NCI-H187 (cell line): ENCODE measurements at regions not wholly inside any gene's neighbourhood (a gene's known extent, or its start where the extent isn't known, plus 50 kb on each side); places are given as distances from the start of the nearest gene placed in this dataset.

ENCODE experiments used
- DNase-seq, 2 experiments: peaks; one replicate each; lab custom pipeline; 2025; lab: John Stamatoyannopoulos, UW

DNA sequence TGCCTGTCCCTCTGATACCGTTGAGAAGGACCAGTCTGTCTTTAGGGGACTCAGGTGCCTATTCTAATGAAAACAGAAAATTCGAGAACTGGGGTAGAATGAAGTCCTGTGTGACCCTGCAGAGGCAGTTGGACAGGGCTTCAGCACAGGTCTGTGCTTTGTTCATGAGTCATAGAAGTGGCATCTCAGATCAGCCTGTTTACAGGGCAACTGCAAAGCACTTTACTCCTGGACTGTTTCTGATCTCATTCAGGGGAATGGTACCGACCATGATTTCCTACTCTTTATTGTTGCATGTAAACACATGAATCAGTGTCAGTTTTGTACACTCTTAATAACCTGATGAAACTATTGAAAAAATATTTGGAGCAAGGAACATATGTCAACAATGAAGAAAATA is 1517.0 kb downstream of the AACS start:
- no peak for DNase-seq

DNA sequence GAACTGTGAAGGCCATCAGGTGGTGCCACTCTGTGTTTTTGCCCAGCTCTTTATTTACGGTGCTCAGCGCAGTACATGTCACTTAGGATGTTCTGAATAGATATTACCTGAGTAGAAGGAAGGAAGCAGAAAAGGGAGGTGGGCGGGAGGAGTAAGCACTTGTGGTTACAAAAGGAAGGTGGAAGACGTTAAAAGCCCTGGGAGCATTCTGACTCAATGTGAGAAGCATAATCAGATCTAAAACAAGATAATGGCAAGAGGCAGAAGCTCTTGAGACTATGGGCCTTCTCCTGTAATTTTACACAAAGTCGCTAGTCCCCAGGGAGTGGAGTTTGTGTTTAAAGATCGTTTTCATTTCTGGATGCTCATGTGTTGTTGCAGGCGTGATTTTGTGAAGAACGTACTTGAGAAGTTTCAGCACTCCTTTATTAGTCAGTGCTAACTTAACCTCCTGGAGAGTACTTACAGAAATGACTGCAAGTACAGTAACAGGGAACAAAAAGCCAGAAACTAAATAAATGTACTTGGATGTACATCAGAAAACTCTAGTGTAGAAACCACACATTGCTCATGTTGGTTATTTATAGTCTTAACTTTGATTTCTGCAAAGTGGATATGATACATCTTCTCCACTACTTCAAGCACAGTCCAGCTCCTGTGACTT is 1523.5 kb downstream of the AACS start:
- no peak for DNase-seq

DNA sequence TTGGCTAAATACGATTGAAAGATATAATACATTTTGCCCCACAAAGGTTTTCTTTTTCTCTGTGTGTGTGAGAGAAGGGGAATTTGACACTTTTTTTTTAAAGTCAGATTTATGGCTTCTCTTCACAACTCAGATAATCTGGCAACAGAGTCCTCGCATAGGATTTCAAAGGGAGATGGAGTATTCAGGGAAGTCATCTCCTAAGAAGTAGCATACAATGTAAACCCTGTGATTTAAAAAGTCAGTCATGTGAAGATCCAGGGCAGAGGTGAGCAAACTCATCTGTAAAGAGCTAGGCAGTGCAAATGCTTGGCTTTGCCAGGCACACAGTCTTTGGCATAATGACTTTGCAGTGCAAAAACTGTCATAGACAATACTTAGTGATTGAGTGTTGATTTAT is 1526.3 kb downstream of the AACS start:
- DNase-seq: no peak

DNA sequence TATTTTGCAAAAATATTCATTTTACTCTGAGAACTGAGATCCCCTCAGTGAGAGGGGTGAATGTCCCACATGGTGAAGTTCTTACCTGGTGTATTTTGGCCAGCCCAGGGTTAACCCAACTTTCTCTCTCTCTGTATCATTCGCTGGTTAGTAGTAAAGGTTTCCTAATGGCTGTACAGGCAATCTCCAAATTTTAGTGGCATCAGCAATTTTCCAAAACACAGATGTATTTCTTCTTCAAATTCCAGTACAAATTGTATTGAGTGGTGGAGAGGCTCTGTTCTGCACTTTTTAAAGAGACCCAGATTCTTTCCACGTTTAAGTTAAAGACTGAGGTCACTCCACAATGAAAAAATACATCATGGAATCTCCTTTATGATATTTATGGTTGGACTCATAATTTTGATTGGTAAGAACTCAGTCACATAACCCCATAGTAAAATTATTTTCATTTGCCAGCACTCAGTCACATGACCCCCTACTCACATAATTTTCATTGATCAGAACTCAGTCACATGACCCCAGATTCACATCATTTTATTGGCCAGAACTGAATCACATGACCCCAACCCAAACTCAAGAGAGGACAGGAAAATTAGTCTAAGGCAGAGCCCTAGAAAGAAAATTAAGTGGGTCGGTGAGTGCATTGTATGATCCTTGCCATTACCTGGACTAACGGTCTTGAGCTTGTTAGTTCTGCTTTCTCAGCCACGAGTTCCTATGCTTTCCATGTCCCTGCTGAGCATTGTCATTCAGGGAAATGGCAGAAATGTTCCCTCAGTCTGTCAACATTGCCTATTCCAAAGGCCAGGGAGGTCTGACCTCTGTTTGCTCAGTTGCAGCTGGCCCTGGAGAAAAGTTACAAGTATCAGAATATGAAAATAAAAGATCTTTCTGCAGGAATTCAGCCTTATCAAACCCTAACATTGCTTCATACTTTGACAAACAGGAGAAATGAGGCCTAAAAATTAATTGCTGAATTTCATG is 1536.2 kb downstream of the AACS start:
- DNase-seq: no peak

DNA sequence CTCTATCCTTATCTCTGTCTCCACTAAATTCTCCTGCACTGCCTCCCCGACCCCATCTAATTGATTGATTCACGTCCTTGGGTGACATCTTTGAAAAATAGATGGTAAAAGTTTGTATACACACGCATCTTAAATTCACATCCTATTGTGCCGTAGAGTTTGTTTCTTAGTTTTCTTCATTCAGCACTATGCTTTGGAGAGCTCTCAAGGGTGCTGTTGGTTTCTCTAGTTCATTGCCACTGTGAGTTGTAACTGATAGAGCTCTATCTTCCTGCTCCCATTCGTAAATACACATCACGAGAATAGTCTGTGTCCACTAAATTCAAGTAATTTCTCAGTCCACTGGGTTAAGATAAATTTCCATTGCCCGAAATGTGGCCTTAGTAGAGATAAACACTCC is 1537.4 kb downstream of the AACS start:
- DNase-seq: no peak

DNA sequence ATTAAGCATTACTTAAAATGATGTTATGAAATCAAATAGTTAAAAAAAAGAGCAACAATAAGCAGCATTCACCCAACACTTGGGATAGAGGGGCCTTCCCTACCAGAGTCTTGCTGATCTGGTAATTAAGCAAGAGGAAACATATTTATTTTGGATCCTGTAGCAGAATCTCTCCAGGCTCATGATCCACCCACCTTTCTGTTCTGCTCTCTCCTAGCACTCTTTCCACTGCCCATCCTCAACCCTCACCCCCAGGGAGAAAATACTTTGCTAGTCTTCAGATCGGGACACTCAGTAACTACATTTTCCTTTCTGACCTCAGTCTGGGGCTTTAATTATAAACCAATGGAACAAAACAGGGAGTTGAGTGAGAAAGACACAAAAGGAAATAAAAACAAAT is 1541.9 kb downstream of the AACS start:
- DNase-seq: no peak

DNA sequence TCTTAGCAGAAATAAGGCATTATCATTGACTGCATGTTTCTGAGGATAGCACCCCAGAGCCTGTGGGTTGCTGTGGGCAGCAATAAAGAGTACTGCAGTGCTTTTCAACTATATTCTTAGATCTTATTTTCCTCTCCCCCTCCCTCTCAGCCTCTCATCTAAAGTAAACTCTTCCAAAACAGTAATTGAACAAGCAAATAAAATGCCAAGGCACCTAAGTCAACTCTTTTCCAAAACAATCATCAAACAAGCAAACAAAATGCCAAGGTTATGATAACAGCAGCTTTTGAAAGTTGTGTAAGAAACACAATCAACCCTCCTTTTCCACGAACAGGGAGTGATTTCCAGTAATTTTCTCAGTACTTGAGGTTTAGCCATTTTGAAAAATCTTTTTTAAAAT is 1542.6 kb downstream of the AACS start:
- DNase-seq: no peak

DNA sequence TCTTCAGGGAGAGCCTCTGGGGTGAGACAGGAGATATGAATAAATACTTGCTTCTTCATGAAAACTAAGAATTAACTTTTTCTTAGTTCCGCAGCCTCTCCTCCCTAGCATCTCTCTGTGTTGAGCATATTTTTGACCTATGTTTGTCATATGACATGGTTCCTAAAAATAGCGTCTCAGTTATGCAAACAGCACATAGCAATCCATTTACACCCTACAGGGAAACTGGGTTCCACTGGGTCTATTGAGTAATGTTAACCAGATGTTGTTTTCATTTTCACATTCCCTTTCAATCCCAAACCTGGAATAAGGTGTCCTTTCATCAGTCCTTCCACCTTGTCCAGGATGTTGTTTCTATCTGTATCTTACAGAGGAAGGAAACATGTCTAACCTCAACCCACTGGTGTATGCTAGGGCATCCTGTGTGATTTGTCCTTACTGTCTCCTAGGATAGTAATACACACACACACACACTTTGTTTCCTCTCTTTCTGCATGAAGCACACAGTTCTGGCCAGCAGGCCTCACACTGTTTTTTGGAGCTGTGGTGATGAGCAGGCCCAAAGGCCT is 1543.5 kb downstream of the AACS start:
- no peak for DNase-seq

DNA sequence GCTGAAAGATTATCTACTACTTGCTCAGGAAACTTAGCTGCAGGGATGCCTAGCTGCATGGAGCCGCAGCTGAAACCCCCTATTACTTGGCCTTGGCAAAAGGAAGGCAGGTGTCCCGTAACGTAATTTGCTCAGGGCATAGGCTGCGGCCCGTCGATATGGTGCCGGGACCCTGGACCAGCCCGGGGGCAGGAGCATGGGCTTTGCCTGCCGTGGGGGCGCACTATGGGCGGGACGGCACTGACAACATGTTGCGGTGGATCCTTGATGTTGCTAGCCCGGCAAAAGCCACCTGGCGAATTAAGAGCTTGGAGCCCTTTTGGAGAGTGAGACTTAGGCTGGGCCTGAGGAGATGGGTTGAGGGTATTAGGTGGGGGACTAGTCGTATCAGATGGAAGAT is 1551.2 kb downstream of the AACS start:
- DNase-seq: no peak

DNA sequence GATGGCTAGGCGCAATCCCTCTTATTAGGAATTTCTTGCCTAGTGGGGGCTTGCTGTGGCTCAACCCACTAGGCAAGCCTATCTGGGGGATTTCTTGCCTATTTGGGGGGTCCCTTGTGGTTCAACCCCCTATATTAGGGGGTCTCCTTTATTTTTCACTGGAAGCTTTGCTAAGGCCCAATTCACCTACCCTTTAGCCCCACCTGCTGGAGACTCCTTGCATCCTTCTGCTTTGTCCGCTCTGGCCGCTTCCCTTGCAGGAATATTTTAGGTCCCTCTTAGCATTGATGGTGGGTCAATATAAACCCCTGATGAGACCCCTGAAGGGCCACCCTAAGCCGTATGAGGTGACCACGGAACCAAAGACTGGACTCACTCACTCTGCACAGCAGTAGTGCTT is 1552.1 kb downstream of the AACS start:
- DNase-seq: no peak

DNA sequence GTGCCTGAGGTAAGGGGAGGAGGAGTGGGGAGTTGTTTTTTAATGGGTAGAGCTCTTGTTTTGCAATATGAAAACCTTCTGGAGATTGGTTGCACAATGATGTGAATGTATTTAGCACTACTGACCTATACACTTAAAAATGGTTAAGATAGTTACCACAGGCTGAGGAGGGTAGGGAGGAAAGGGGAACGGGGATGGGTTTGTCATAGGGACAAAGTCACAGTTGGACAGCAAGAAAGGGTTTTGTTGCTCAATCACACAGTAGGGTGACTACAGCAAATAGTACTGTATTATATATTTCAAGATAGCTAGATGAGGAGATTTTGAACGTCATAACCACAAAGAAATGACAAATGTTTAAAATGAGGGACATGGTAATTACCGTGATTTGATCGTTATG is 1562.4 kb downstream of the AACS start:
- no peak for DNase-seq

DNA sequence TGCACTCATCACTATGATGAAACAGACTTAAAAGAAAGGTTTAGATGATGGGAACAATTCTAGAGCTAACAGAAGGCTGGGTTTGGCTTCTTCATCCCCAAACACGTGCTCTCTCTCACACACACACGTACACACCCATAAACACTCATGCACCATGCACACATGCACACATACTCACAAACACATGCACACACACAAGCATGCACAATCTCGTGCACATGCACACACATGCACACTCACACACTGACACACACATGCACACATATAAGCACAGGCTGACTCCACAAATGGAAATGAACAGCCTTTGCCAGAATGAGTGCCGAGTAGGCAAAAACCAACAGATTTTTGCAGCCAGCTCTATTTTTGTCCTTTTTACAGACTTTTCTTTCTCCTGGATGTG is 1571.6 kb downstream of the AACS start:
- DNase-seq: no peak

DNA sequence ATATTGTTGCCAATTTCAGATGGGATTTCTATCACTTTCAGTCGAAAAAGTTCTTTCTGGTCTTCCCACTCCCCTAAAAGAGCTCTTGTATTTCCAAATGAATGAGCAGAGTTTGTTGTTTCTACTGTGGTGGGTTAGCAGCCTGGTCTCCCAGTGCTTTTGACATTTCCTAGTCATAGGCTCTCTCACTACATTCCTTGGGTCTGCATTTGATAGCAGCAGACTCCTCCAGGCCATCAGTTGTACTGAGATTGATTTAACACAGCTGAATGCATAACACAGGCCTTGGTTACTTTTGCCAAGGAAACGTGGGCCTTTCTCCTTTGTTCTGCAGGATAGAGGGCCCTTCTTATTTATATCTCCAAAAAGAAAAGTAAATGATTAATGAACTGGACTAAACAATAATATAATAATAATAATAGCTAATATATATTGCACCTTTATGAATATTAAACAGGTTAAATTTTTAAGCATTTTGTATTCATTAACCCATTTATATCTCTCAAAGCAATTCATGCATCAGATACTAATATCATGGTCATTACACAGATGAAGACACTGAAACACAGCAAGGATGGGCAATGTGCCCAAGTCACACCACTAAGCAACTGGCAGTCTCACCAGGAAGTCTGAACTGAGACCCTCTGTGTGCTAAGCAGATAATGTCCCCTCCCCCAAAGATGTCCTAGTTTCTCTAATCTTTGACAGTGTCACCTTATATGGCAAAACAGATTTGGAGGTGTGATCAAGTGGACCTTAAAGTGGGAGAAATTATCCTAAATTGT is 1579.2 kb downstream of the AACS start:
- DNase-seq: no peak

DNA sequence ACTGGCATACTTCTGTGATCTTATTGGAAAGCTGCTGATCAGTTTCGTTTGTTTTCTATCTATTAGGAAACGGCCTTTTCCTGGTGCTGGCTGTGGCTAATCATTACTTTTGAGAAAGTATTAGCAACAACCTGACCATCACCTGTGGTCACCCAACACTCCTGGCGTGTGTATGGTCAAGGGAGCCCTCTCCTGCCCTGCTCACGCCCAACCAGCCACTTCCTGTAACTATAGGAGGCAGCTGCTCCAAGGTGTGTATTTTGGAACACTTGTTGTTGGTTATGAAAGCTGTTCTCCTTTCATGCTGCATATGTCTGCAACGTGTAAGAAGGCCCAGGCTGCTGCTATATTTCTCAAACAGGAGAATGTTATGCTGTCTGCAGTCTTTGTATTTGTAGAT is 1582.8 kb downstream of the AACS start:
- no peak for DNase-seq

DNA sequence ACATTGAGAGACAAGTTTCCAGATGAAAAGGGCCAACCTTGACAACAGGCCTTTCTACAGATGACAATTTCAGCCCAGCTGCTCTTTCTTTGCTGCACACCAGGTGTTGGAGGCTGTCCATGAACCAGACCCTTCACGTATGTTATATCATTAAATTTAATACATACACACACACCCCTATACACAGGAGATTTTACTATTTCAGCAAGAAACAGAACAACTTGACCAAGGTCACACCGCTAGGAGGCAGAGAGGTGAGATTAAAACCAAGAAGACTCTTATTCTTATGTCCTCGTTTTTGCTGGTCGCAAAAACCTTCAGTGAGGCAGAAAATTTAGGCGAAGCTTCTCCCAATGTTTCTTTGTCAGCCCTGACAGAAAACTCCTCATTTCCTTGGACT is 1585.9 kb downstream of the AACS start:
- no peak for DNase-seq

DNA sequence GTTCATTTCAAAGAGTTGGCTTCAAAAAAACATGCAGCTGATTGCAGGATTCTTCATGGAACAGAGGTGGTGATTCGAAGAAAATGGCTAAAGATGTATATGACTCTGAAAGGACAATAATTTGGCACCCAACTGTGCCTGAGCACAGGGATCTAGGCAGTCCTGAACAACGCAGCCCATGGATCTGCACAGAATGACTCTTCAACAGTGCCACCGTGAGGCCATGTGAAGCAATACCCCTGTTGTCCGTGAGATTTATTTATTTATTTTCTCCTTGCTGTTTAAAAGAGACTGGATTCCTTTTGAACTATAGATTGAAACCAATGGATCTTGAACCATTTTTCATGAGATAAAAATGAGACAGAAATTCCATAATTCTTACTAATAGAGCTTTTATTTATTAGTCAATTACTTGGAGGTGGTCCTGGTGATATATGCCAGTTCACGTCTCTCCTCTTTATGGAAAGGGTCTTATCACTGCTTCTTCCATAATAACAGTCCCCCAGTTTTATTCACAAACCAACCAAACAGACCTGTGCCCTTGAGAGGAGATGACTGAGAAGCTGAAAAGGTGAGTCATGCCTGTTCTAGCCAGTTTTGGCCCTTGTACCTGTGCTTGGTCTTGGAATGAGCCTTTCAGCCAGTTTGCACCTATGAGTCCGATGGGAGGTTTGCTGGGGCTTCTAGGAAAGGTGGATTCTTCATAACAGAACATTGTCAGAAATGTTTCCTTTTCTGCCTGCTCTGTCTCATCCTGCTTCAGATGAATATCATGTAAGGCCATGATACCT is 1598.3 kb downstream of the AACS start:
- no peak for DNase-seq

DNA sequence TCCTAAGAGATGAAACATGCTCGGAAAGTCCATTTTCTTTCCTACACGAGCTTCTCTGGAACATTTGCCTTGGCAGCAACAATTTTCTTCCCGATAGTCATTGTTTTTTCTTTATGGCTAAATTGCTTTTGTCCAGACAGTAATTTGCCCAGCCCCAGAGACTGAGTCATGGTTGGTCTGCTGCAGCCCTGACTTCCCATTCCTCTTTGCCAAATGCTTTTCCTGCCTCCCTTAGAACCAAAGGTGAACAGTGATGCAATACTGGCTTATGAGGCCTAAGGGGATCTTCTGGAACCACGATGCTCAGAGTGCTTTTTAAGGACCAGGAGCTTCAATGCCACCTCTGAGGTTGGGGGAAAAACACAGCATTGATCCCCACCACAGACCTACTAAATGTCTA is 1599.6 kb upstream of the TMEM132C start:
- no peak for DNase-seq

DNA sequence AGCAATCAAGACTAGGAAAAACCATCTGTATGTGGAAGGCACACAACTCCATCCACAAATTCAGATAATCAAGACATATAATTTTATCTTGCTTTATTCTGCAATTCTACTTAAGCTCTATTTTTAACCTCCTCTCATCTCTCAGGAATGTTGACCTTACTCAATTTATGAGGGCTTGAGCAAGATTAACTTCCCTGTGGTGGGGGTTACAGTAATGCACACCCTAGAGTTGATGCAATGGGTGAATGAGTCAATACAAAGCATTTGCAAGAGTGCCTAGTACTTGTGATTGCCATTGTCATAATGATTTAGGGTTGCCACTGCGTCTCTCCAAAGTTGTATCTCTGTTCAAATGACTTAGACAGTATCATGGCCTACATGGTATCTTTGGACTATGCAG is 1598.4 kb upstream of the TMEM132C start:
- DNase-seq: no peak

DNA sequence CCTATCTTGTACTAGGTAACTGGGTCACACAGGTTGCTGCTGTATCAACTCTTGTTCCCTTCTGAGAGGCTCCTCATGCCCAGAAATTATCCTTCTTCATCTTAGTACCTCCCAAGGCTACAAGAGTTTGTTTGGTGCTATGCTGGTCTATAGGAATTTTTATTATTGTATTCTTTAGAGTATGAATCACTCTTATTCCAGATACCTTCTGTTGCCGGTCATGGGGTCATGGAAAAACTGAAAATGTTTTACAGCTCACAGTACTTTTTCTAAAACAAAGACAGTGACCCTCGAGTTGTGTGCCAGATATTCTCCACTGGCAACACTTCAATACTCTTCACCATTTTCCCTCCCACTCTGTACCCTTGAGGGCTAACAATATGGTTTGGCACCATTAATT is 1598.0 kb upstream of the TMEM132C start:
- DNase-seq: no peak

DNA sequence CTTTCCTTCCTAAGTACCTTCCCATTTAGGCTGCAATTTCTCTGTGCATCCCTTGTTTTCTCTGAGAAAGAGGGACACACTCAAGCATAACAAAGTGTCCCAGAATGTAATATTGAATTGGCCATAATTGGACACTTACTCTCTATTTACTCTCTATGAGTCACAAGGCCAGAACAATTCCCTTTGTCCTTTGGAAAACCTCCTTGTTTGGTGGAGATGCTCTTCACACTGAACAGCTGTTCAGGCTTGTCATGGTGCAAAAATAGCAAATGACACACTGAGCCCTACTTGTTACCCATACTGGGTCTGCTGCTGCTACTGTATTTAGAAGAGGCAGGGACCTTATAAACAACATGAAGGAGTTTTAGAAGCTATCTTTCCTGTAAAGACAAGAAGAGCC is 1590.5 kb upstream of the TMEM132C start:
- DNase-seq: no peak

DNA sequence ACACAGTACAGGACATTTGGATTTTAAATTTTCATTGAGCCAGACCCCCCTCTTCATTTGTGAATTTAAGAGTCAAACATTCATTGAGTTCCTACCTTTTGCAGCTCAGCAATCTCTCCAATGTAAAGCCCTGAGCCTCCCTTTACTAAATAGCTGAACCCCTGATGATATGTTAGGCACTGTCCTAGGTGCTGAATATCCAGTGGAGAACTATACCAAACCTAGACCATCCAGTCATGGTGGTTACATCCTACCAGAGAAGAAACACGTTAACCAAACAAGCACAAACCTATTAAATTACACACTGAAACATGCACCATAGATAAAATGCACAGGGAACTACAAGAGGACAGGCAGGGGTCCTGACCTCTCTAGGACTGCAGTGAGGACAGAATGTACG is 1585.3 kb upstream of the TMEM132C start:
- DNase-seq: no peak

DNA sequence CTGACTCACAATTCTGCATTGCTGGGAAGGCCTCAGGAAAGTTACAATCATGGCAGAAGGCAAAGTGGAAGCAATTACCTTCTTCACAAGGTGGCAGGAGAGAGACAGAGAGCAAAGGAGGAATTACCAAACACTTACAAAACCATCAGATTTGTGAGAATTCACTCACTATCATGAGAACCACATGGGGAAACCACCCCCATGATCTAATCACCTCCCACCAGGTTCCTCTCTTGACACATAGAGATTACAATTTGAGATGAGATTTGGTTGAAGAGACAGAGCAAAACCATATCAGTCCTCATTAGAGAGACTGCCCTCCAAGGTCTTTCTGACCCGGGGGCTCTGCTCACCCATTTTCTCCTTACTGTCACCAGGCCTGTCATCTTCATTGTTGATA is 1582.3 kb upstream of the TMEM132C start:
- no peak for DNase-seq
